Esophagus muscularis mucosa (tissue), 4 donors: ENCODE measurements at regions not wholly inside any gene's neighbourhood (a gene's known extent, or its start where the extent isn't known, plus 50 kb on each side); places are given as distances from the start of the nearest gene placed in this dataset.

Source experiments
- DNase-seq: peaks from one replicate; pipeline ENCODE4 v3.0.0-alpha.2; 2017; ENCODE audit errors: extremely low spot score
- H3K27ac ChIP-seq, 4 donors: fragments of 200-600 bp; sonication (generic); replicated peaks in 1 of 4; 1 replicate in 3 of 4; 2 replicates in 1 of 4; pipeline ENCODE4 v1.5.1; 2016 to 2019; ENCODE audit warnings: mild to moderate bottlenecking in 1 of 4
- H3K27me3 ChIP-seq, 4 donors: fragments of 200-600 bp; sonication (generic); one replicate each; pipeline versions ENCODE4 v1.5.1 to v1.6.0; 2016 to 2019
- H3K36me3 ChIP-seq, 4 donors: fragments of 200-600 bp; sonication (generic); one replicate each; pipeline ENCODE4 v1.5.1; 2016 to 2019
- H3K4me1 ChIP-seq, 4 donors: fragments of 200-600 bp; sonication (generic); one replicate each; pipeline ENCODE4 v1.5.1; 2016 to 2019
- H3K4me3 ChIP-seq, 4 donors: fragments of 200-600 bp; sonication (generic); 1 replicate in 2 of 4; 2 replicates in 2 of 4; pipeline ENCODE4 v1.5.1; 2016 to 2019; ENCODE audit warnings: mild to moderate bottlenecking in 4 of 4, moderate library complexity in 1 of 4
- H3K9me3 ChIP-seq, 4 donors: fragments of 200-600 bp; sonication (generic); 1 replicate in 3 of 4; 2 replicates in 1 of 4; pipeline ENCODE4 v1.5.1; 2016 to 2019
- EP300 ChIP-seq: sonication (generic); formaldehyde crosslinking; IDR thresholded peaks from one replicate; pipeline ENCODE4 v1.6.1; 2017; ENCODE audit warnings: antibody characterized with exemption
- POLR2A ChIP-seq: fragments of 450-650 bp; IDR thresholded peaks from one replicate; pipeline ENCODE4 v1.6.1; 2017; ENCODE audit warnings: antibody characterized with exemption, moderate library complexity, mild to moderate bottlenecking, low read depth
- POLR2AphosphoS5 ChIP-seq, 2 donors: sonication (generic); formaldehyde crosslinking; IDR thresholded peaks; one replicate each; pipeline ENCODE4 v1.6.1; 2017; ENCODE audit warnings: antibody characterized with exemption in 2 of 2
- WGBS: methylation state at CpG from one replicate; pipeline ENCODE4 v1.1.5; 2018; 5-methylcytosine and 5-hydroxymethylcytosine counted together
- intact Hi-C: fragments of 100-400 bp; cut with DNase I; formaldehyde crosslinking; loops from one replicate; pipeline ENCODE4 v1.15.1; 2023
- TF ChIP-seq, protein P1 (sequence below), 3 experiments: fragments of 200-600 bp in 2 of 3; fragments of 450-650 bp in 1 of 3; sonication (generic) in 2 of 3; IDR thresholded peaks; one replicate each; pipeline ENCODE4 v1.5.1; 2017 to 2019; ENCODE audit warnings: antibody characterized with exemption in 3 of 3, mild to moderate bottlenecking in 2 of 3, moderate library complexity in 1 of 3

DNA sequence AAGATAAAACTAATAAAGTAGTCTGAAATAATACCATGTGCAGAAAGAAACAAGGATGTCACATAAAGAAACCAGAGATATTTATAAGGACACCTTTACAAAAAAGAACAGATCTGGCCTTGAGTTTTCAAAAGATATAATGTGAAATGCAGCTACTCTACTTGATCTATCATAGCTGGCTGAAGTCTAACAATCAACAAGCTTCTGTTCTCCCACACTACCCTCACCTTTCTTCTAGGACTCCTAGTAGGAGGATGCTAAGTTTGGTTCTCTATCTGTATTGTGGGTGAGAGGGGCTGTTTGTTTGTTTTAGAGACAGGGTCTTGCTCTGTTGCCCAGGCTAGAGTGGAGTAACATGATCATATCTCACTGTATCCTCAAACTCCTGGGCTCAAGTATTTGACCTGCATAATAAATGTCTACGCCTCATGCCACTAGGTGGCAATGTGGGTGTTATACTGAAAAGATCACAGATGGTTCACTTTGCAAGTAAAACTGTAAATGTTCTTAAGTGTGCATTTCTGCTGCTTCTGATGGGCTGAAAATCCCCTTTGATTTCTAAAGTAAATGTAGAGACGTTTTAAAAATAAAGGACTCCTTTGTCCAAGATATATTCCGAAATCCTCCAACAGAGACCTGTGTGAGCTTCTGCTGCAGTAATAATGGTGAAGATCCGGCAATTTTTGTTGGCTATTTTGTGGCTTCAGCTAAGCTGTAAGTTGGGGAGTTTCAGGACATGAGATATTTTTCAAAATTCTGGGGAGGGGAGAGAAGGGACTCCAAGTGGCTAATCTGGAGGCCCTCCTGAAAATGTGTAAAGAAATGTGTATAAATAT is 269.3 kb downstream of the DAD1 start:
- 25% methylated on average over 4 of the region's 4 CpGs for WGBS
- H3K4me1 ChIP-seq, result no peaks in the 10 kb centered on the region
- intact Hi-C loops, result loop anchor here (5.0 to 10.0 kb wide), 2 partner anchors 58 to 155 kb away; no protein-coding TSS in a partner anchor

DNA sequence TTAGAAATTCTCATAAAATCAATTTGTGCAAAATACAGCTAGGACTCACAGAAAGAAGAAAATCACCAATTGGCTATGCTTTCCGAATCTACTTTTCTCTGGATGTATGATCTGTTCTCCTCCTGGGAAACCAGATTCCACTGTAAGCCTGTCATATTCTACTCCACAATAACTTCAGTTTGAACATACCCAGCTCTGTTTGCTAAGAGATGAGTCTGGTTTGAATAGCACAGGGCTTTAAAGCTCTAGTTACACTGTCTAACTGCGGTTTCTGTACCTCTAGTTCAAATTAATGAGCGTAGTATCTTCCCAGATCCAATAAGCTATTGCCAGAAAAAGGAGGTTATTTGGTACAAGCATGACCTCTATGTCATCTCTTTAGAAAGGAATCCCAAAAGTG is 270.1 kb downstream of the DAD1 start:
- TF ChIP-seq POLR2A, result no peak
- TF ChIP-seq, protein P1, sequence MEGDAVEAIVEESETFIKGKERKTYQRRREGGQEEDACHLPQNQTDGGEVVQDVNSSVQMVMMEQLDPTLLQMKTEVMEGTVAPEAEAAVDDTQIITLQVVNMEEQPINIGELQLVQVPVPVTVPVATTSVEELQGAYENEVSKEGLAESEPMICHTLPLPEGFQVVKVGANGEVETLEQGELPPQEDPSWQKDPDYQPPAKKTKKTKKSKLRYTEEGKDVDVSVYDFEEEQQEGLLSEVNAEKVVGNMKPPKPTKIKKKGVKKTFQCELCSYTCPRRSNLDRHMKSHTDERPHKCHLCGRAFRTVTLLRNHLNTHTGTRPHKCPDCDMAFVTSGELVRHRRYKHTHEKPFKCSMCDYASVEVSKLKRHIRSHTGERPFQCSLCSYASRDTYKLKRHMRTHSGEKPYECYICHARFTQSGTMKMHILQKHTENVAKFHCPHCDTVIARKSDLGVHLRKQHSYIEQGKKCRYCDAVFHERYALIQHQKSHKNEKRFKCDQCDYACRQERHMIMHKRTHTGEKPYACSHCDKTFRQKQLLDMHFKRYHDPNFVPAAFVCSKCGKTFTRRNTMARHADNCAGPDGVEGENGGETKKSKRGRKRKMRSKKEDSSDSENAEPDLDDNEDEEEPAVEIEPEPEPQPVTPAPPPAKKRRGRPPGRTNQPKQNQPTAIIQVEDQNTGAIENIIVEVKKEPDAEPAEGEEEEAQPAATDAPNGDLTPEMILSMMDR (IDR thresholded peaks at IDR 0.05), result no peak
- no peak for TF ChIP-seq EP300
- no peak for TF ChIP-seq POLR2AphosphoS5 (IDR thresholded peaks at IDR 0.05)
- 52% methylated on average over 3 of the region's 3 CpGs for WGBS
- Histone ChIP-seq H3K4me3 (no peak overlapping the region), H3K27me3 (no peaks in the 10 kb centered on the region), H3K36me3 (no peaks in the 10 kb centered on the region), H3K27ac (no peak overlapping the region), H3K4me1 (no peaks in the 10 kb centered on the region), H3K9me3 (no peaks in the 10 kb centered on the region)
- intact Hi-C loops, result loop anchor here (5.0 to 10.0 kb wide), 2 partner anchors 58 to 156 kb away; no protein-coding TSS in a partner anchor
- no peak for DNase-seq

More for the DNA sequence above, 269.3 kb downstream of the DAD1 start:
- Histone ChIP-seq H3K27ac (no peak overlapping the region), H3K4me3 (no peak overlapping the region), H3K9me3 (no peaks in the 10 kb centered on the region), H3K36me3 (no peaks in the 10 kb centered on the region), H3K27me3 (no peaks in the 10 kb centered on the region)
- TF ChIP-seq, protein P1 (IDR thresholded peaks at IDR 0.05), result peak; percentile 49 to 72 (median 69)
- no peak for TF ChIP-seq EP300
- DNase-seq, result no peak

DNA sequence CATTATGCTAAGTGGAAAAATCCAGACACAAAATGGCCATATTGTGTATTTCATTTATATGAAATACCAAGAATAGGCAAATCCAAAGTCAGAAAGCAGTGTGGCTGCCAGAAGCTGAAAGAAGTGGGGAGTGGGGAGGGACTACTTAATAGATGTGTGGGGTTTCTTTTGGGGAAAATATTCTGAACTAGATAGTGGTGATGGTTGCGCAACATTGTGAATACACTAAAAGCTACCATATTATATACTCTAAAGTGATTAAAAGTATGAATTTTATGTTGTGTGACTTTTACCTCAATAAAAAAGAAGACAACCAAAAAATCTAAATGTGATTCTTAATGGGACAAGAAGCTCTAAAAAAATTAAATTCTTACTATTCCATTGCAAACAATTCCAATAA is 272.6 kb downstream of the DAD1 start:
- no peaks in the 10 kb centered on the region for H3K27me3 ChIP-seq
- H3K4me1 ChIP-seq, result no peaks in the 10 kb centered on the region
- TF ChIP-seq POLR2A, result no peak
- TF ChIP-seq EP300, result no peak
- TF ChIP-seq, protein P1 (IDR thresholded peaks at IDR 0.05), result no peak
- TF ChIP-seq POLR2AphosphoS5 (IDR thresholded peaks at IDR 0.05), result no peak
- intact Hi-C loops, result loop anchor here (5.0 to 10.0 kb wide), 2 partner anchors 61 to 158 kb away; no protein-coding TSS in a partner anchor
- H3K9me3 ChIP-seq, result no peaks in the 10 kb centered on the region
- H3K36me3 ChIP-seq, result no peaks in the 10 kb centered on the region
- DNase-seq, result no peak
- 94% methylated on average over 1 of the region's 1 CpG for WGBS
- H3K27ac ChIP-seq, result no peak overlapping the region
- no peak overlapping the region for H3K4me3 ChIP-seq

DNA sequence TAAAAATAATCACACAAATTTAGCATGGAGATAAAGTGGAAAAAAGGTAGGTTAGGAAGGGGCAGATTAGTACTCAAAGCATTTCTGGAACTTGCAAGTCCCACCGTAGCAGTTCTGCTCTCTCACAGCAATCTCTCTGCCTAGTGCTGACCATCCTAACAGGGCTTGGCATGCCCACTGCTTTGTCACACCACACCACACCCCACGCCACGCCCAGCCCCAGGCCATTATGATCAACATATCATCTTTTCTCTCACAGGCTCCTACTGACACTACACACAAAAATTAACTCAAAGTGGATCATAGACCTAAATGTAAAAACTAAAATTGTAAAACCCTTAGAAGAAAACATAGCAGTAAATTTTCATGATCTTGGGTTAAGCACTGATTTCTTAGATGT is 273.7 kb downstream of the DAD1 start:
- Histone ChIP-seq H3K9me3 (no peaks in the 10 kb centered on the region), H3K4me3 (no peak overlapping the region), H3K36me3 (no peaks in the 10 kb centered on the region), H3K27me3 (no peaks in the 10 kb centered on the region), H3K27ac (no peak overlapping the region), H3K4me1 (no peaks in the 10 kb centered on the region)
- no peak for TF ChIP-seq POLR2AphosphoS5 (IDR thresholded peaks at IDR 0.05)
- TF ChIP-seq, protein P1 (IDR thresholded peaks at IDR 0.05), result no peak
- intact Hi-C loops, result loop anchor here (5.0 to 10.0 kb wide), 2 partner anchors 62 to 159 kb away; no protein-coding TSS in a partner anchor
- DNase-seq, result no peak
- 76% methylated on average over 3 of the region's 3 CpGs for WGBS
